HG03039 (cell line): ENCODE measurements at regions not wholly inside any gene's neighbourhood (a gene's known extent, or its start where the extent isn't known, plus 50 kb on each side); places are given as distances from the start of the nearest gene placed in this dataset.
"Not testable (repeated sequence)": the region's sequence is repeated elsewhere in the genome, so short reads cannot be mapped to it uniquely, and the experiment has no call there.

Experiments used
- ATAC-seq: cut with Tn5 transposase; IDR thresholded peaks from one replicate; pipeline ENCODE4 v1.9.1; 2021; ENCODE audit warnings: mild to moderate bottlenecking, moderate library complexity; ENCODE audit not compliant: unreplicated experiment

DNA sequence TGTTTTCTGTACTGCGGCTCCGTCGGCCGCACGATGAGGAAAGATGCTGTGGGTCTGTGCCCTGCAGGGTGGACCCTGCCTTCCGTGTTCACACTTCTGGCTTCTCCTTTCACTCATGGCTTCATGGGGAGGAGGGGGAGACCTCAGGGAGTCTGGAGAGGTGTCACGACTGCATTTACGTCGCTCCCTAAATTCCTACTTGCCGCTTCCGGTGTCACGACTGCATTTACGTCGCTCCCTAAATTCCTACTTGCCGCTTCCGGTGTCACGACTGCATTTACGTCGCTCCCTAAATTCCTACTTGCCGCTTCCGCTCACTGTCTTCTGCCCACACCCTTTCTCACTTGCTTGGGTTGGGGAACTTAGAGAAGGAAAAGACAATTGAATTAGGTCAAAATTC lies 68.4 kb upstream of the ALKAL2 start:
- not testable (repeated sequence) for ATAC-seq

GRCh38 chr2:355773-356172 lies 67.9 kb upstream of the ALKAL2 start:
- no peak for ATAC-seq

DNA sequence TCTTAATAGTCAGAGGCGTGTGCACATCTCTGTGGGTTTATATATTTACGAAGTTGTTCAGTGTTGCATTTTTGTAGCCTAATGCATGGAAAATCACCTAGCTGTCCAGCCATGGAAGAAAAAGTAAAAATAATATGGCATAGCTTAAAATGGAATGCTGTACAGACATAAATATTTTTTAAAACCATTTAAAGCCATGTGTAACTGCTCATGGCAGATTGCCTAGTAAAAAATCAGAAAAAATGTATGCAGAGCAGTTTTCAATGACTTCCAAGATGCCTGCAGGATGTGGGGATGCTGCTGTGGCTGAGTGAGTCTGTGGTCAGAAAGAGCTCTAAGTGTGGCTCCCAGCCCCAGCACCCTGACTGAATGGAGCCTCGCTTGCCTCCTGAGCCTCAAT lies 64.8 kb upstream of the ALKAL2 start:
- ATAC-seq: no peak

DNA sequence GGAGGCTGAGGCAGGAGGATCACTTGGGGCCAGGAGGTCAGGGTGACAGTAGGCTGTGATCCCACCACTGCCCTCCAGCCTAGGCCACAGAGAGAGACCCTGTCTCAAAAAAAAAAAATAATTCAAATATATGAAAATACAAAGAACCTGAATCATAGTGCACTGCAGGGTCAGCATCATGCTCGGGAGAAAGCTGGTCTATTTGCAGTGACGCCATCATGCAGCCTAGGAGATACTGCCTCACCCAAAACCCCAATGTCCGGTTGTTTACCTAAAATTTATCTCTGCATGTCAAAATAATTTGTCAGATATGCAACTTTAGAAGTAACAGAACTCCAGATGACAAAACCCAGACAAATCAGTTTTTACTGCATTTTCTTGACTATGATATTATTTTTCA lies 61.5 kb upstream of the ALKAL2 start:
- no peak for ATAC-seq

GRCh38 chr2:348361-348916 lies 60.5 kb upstream of the ALKAL2 start:
- ATAC-seq: no peak

GRCh38 chr2:344811-345210 lies 56.9 kb upstream of the ALKAL2 start:
- ATAC-seq: no peak

- no peak for ATAC-seq
These were observed 55.5 kb upstream of the ALKAL2 start for GRCh38 chr2:343355-343754.

DNA sequence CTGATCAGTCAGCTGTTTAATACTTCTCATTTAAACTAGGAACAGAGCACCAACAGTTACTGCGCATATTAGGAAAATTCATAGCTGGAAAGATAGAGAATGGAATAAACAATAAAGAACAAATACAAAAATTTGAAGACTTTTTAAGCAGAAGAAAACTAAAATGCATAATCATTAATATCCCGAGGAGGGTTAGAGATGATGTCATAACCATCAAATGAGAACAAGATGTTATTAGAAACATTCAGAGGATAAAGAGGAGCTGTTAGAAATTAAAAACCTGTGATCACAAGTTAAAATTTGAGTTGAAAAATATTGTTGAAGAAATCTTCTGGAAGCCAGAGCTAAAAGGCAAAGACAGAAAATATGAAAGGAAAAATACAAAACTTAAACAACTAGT lies 54.0 kb upstream of the ALKAL2 start:
- ATAC-seq: no peak

DNA sequence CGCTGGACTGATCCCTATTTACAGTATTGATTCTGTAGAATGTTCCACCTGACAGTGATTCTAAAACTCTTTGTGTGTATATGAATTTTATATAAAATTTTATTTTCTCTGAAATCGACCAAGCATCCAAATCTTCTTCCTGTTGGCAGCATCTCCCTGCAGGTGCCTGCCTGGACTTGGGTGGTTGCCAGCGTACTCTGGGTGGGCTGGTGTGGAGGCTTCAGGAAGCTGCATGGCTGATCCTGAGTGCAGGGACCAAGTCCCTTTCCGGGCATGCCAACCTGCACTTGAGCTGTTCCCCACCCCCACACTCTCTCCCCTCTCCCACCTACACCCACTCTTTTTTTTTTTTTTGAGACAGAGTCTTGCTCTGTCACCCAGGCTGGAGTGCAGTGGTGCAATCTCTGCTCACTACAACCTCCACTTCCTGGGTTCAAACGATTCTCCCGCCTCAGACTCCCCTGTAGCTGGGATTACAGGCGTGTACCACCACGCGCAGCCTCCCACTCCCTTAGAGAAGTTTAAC lies 53.2 kb upstream of the ALKAL2 start:
- ATAC-seq: no peak
